ENCODE measurements at regions not wholly inside any gene's neighbourhood (a gene's known extent, or its start where the extent isn't known, plus 50 kb on each side); places are given as distances from the start of the nearest gene placed in this dataset.
"Not testable (repeated sequence)": the region's sequence is repeated elsewhere in the genome, so short reads cannot be mapped to it uniquely, and the experiment has no call there.

- no peak for DNase-seq (ENCODE audit: low spot score)
- in situ Hi-C loops (cut with MboI; ENCODE audit: low pct_unique_long_range_greater_than_20kb, low sequenced_read_pairs, unreplicated experiment): no loop called here
Observed at GRCh38 chr13:86922936-86923335, 748.2 kb upstream of the SLITRK5 start.

GRCh38 chr13:86926916-86927315 is 744.3 kb upstream of the SLITRK5 start:
- in situ Hi-C loops (cut with MboI; ENCODE audit: low pct_unique_long_range_greater_than_20kb, low sequenced_read_pairs, unreplicated experiment); DNase-seq (ENCODE audit: low spot score): not testable (repeated sequence)

More at GRCh38 chr13:86922936-86923335, 748.2 kb upstream of the SLITRK5 start:
- TF ChIP-seq CTCF (IDR thresholded peaks at IDR 0.05; ENCODE audit: extremely low read depth, insufficient read depth, missing control alignments): no peak

GRCh38 chr13:86932776-86933334 is 738.3 kb upstream of the SLITRK5 start:
- no peak for TF ChIP-seq CTCF (IDR thresholded peaks at IDR 0.05; ENCODE audit: extremely low read depth, insufficient read depth, missing control alignments)
- in situ Hi-C loops (cut with MboI; ENCODE audit: low pct_unique_long_range_greater_than_20kb, low sequenced_read_pairs, unreplicated experiment): no loop called here
- DNase-seq (ENCODE audit: low spot score): no peak

GRCh38 chr13:86933676-86934075 is 737.5 kb upstream of the SLITRK5 start:
- in situ Hi-C loops (cut with MboI; ENCODE audit: low pct_unique_long_range_greater_than_20kb, low sequenced_read_pairs, unreplicated experiment): no loop called here
- TF ChIP-seq CTCF (IDR thresholded peaks at IDR 0.05; ENCODE audit: extremely low read depth, insufficient read depth, missing control alignments): no peak
- no peak for DNase-seq (ENCODE audit: low spot score)

- in situ Hi-C loops (cut with MboI; ENCODE audit: low pct_unique_long_range_greater_than_20kb, low sequenced_read_pairs, unreplicated experiment): no loop called here
- TF ChIP-seq CTCF (IDR thresholded peaks at IDR 0.05; ENCODE audit: extremely low read depth, insufficient read depth, missing control alignments): no peak
- DNase-seq (ENCODE audit: low spot score): no peak
Observed at GRCh38 chr13:86937316-86937715, 733.9 kb upstream of the SLITRK5 start.

- in situ Hi-C loops (cut with MboI; ENCODE audit: low pct_unique_long_range_greater_than_20kb, low sequenced_read_pairs, unreplicated experiment): no loop called here
- TF ChIP-seq CTCF (IDR thresholded peaks at IDR 0.05; ENCODE audit: extremely low read depth, insufficient read depth, missing control alignments): no peak
- no peak for DNase-seq (ENCODE audit: low spot score)
Observed at GRCh38 chr13:86945584-86945983, 725.6 kb upstream of the SLITRK5 start.

GRCh38 chr13:86946734-86947133 is 724.4 kb upstream of the SLITRK5 start:
- DNase-seq (ENCODE audit: low spot score): peak; percentile 9
- in situ Hi-C loops (cut with MboI; ENCODE audit: low pct_unique_long_range_greater_than_20kb, low sequenced_read_pairs, unreplicated experiment): no loop called here
- no peak for TF ChIP-seq CTCF (IDR thresholded peaks at IDR 0.05; ENCODE audit: extremely low read depth, insufficient read depth, missing control alignments)

All from GM13977 (cell line).